ENCODE measurements at regions not wholly inside any gene's neighbourhood (a gene's known extent, or its start where the extent isn't known, plus 50 kb on each side); places are given as distances from the start of the nearest gene placed in this dataset.
"Not testable (repeated sequence)": the region's sequence is repeated elsewhere in the genome, so short reads cannot be mapped to it uniquely, and the experiment has no call there.

DNA sequence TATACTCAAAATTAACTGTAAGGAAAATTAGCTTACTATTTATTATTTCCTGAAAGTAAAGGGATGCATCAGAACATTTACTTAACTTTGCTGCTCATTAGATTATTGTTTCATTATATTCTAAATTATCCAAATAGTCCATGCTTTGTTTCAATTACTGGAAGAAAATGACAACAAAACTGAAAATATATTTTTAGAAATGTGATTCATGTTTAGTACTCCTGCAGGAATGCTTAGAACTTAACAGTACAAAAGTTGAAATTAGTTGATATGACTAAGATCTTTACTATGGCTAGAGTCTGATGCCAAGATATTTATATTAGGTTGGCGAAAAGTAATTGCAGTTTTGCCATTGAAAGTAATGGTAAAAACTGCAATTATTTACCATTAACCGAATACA is 660.5 kb upstream of the PABPC4L start:
- no peak for DNase-seq

GRCh38 chr4:134848681-134849080 is 647.1 kb upstream of the PABPC4L start:
- no peak for DNase-seq

DNA sequence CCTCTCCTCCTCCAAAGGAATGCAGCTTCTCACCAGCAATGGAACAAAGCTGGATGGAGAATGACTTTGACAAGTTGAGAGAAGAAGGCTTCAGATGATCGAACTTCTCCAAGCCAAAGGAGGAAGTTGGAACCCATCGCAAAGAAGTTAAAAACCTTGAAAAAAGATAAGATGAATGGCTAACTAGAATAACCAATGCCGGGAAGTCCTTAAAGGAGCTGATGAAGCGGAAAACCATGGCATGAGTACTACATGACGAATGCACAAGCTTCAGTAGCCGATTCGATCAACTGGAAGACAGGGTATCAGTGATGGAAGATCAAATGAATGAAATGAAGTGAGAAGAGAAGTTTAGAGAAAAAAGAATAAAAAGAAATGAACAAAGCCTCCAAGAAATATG is 629.2 kb upstream of the PABPC4L start:
- not testable (repeated sequence) for DNase-seq

DNA sequence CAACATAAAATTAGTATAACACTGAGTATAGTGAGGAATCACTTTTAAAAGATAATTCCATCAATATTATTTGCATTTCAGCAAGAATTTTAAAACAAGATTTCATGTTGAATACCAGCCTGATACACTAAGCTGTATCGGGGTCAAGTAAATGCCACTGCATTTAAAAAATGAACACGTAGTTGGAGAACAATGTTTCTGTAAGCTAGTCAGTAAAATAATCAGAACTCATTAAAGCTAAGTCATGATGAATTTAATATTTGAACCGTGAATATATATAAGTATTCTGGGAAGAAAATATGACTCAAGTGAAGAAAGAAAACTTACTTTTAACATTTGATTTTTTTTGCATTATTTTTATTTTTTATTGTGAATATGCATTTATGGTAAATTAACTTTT is 611.0 kb upstream of the PABPC4L start:
- DNase-seq = no peak

GRCh38 chr4:134807231-134807745 is 605.7 kb upstream of the PABPC4L start:
- DNase-seq = no peak

- DNase-seq = no peak
Measured at GRCh38 chr4:134798573-134798972, 597.0 kb upstream of the PABPC4L start.

DNA sequence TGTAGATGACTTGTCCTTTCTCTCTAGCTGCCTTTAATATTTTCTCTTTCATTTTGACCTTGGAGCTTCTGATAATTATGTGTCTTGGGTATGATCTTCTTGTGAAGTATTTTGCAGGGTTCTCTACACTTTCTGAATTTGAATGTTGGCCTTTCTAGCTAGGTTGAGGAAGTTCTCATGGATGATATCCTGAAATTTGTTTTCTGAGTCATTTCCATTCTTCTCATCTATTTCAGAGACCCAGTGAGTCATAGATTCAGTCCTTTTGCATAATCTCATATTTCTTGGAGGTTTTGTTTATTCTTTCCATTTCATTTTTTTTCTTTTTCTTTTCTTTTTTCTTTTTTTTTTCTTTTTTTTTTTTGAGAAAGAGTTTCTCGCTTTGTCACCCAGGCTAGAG is 585.7 kb upstream of the PABPC4L start:
- no peak for DNase-seq

DNA sequence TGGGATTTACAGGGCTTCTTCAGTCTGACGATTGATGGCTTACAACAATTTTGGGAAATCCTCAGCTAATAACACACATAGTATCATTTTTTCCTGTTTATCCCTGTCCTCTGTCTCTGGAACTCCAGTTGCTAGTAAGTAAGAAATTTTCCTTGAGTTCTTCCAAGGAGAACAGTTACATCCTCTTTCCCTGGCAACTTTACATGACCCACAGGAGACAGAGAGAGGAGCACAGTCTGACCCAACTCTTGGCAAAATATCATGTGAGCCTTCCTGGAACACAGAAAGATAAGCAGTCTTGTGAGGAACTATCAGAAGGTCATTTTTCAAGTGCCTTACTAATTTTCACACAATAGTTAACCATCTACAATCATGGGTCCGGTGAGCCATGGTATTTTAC is 578.7 kb upstream of the PABPC4L start:
- DNase-seq = no peak

DNA sequence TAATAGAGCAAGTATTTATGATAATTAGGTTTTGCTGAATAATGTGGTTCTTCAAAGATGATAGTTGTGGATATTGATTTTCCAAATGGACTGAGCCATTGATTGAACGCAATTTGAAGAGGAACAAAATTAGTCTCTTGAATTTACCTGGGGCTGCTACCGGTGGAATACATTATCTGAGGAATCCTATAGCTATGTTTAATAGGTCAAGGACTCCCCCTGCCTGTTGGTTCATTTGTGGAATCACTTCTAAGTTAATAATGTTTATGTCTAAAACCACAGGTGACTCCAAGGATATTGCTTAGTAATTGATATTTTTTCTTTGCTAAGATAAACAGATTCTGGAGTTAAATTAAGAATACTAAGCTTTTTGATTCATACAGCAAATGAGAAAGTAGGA is 576.0 kb upstream of the PABPC4L start:
- DNase-seq = no peak

- no peak for DNase-seq
Measured at GRCh38 chr4:134773497-134774000, 572.0 kb upstream of the PABPC4L start.

DNA sequence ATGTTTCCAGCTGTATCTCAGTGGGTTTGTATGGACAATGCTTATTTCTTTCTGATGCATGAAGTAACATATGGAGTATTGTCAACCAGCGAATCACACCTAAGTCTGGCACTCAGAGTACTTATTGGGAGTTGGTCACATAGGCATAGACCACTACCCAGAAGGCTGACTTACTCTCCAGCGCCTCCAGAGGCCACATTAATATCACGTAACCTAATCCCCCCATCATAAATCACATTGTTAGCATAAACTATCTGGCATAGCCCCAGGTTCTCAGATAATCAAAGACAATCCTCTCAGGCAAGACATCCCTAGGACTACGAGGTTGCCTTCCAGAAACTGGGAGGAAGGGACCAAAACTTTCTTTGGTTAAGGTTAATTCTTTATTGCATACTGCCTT is 560.5 kb upstream of the PABPC4L start:
- no peak for DNase-seq

DNA sequence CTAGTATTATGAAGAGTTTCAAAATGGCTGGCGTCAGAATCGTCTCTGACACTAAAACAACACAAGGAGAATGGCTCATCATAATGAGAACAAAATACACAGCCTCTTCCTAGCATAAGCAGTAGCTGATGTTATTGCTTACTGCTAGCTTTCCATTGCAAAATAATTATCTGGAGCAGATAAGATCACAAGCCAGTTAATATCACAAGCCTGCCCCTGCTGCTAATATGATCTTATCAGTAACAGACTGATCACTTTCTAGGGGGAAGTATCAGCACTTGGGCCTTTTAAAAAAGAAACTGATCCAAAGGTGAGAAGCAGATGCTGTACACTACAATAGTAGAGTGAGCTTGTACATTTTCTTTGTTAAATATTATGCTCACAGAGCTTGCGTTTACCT is 554.8 kb upstream of the PABPC4L start:
- no peak for DNase-seq

DNA sequence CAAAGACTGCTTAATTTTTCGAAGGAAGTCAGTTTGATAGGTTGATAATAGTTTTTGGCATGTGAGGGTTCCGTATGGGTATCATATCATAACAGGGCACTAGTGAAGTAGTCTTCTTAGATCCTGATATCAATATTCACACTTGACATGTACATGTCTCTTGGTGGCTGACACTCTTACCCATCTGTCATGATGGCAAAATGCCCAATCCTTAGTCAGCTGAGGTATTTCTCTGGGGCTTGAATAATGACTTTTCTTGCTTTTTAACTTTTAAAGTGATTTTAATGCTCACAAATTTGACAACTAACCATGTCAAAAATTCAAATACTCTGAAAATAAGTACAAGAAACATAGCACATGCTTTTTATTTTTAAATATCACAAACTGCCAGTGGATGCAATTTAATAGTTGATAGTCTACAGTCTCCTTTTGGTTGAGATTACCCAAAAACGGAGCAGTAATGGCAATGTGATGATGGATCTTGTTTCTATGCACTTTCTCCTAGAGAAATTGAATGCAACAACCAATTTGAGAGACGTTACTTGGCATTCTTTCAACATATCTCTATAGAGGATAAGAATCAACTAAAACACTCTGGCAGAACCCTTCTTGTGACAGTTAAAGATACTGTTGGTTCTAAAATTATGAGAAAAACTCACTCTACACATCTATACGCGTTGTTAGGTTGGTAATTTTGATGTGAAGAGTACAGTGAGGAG is 552.9 kb upstream of the PABPC4L start:
- no peak for DNase-seq

DNA sequence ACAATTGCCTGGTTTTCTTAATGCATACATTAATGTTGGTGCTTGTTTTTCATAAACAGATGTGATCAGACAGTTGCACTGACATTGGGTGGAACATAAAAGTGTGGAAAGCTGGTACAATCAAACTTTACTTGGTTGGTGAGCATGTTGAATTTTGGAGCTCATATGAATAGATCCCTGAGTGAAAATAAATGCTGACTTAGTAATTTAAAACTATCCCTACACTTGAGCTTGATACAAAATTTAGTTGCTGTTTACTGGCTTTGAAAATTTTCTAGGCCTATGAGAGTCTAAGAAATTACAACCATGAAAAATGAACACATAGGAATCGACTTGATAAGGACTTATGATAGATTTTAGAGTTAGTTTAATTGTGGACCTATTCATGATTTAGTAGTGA is 551.8 kb upstream of the PABPC4L start:
- DNase-seq = no peak

GRCh38 chr4:134747108-134747805 is 545.7 kb upstream of the PABPC4L start:
- DNase-seq = no peak

- no peak for DNase-seq
Measured at GRCh38 chr4:134740290-134740689, 538.7 kb upstream of the PABPC4L start.

DNA sequence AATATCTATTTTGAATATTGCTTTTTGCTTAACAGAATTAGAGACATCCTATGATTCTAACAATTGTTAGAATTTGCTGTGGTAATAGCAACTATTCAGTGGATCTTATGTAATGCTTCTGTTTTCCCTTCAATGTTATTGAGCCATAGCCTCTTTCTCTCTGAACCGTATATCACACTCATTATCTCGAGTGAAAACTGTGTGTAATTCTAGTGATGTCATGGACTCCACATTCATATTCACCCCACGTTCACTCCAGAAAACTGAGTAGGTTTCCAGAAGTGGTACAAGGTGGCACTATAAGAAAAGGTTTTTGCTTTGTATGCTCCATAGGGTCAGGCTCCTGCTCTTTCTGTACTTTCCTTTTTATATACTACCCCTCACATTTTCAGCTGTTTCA is 534.3 kb upstream of the PABPC4L start:
- DNase-seq = no peak

GRCh38 chr4:134727696-134728095 is 526.1 kb upstream of the PABPC4L start:
- DNase-seq = no peak

- no peak for DNase-seq
Measured at GRCh38 chr4:134722306-134722705, 520.7 kb upstream of the PABPC4L start.

GRCh38 chr4:134720030-134720429 is 518.4 kb upstream of the PABPC4L start:
- no peak for DNase-seq

DNA sequence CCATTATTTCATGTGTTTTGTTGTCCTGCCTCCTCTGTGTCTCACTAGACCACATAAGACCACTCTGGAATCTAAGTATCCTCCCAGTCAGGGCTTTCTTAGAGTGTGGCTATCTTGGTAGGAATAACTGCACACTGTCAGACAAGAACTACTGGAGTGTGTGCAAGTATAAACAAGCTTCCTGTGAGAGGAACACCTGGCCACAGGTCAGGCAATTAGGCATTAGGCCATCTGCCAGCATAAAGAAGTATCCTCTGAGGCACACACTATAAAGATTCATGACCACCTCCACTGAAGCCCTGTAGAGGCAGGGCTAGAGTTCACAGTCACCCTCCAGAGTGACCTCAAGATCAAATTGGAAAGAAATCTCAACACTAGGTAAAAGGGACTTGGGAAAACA is 507.0 kb upstream of the PABPC4L start:
- no peak for DNase-seq

DNA sequence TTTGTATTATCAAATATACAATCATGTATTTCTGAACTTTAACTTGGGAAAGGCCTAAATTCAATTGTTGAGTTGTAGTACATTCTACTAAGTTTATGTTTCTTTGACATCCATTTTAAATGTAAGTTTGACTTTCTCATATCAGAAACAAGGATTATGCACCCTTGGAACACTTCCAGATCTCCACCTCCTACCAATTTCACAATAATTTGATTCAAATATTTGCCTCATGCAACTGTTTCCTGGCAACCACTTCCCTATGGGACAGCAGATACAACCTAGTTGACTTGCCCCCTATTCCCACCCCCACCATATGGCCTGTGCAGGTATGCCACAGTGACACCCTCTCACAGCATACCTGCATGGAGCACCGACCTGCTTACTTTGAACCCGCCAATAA is 506.4 kb upstream of the PABPC4L start:
- no peak for DNase-seq

DNA sequence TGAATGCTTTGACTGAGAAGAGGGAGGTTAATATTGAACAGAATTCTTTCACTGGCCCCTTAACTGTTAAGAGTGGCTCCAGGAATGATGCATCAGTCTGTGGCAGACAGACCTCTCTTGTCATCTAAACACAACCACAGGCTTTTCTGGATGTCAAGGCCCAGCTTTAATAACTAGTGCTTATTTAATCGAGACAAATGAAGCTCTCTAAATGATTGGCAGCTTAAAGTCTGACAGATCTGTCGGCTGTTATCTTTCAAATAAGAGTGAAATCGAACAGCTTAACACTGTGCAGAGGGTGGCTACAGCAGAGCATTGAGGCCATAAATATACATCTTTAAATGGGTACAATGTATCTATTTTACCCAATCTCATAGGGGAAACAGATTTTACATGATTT is 500.8 kb upstream of the PABPC4L start:
- no peak for DNase-seq

- no peak for DNase-seq
Measured at GRCh38 chr4:134700251-134700650, 498.7 kb upstream of the PABPC4L start.
